ENCODE measurements at regions not wholly inside any gene's neighbourhood (a gene's known extent, or its start where the extent isn't known, plus 50 kb on each side); places are given as distances from the start of the nearest gene placed in this dataset.
"Not testable (repeated sequence)": the region's sequence is repeated elsewhere in the genome, so short reads cannot be mapped to it uniquely, and the experiment has no call there.

DNA sequence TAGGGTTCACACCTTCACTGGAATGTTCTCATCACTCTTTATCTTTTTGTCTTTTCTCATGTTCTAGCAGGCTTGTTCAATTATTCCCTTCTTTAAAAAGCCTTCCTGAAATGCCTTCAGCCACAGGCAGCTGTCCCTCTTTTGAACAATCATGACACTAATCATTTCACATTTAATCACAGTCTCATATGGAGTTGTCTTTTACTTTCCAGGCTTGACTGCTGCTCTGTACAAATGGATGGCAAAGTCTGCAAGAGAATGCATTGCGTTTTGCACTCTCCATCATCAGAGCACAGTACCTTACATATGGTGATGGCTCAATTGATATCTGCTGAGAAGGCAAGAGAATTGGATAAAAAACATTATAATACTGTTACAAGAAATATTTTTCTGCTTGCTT lies 529.8 kb downstream of the DIPK2A start:
- Histone ChIP-seq H3K27ac (ENCODE audit: low read depth, low read length) (no peak overlapping the region), H3K4me1 (ENCODE audit: control insufficient read depth, low read length) (no peaks in the 10 kb centered on the region), H3K9me2 (replicated peaks; ENCODE audit: control insufficient read depth, low read length) (no peaks in the 10 kb centered on the region), H3K27me3 (ENCODE audit: control insufficient read depth, low read length) (no peaks in the 10 kb centered on the region), H3F3A (ENCODE audit: control insufficient read depth, insufficient read depth) (no peaks in the 10 kb centered on the region), H4K20me1 (ENCODE audit: control insufficient read depth, insufficient read depth, low read depth, low read length) (no peaks in the 10 kb centered on the region), H3K4me2 (ENCODE audit: low read length) (no peak overlapping the region), H3K4me3 (ENCODE audit: low read length) (no peak overlapping the region), H3K79me2 (ENCODE audit: control insufficient read depth, low read length) (no peaks in the 10 kb centered on the region), H3K36me3 (ENCODE audit: control insufficient read depth, low read length) (no peaks in the 10 kb centered on the region), H3K9me3 (ENCODE audit: control insufficient read depth, insufficient read depth, low read length) (no peaks in the 10 kb centered on the region; the same call in 1 of the 2 replicates)
- TF ChIP-seq, protein P1, sequence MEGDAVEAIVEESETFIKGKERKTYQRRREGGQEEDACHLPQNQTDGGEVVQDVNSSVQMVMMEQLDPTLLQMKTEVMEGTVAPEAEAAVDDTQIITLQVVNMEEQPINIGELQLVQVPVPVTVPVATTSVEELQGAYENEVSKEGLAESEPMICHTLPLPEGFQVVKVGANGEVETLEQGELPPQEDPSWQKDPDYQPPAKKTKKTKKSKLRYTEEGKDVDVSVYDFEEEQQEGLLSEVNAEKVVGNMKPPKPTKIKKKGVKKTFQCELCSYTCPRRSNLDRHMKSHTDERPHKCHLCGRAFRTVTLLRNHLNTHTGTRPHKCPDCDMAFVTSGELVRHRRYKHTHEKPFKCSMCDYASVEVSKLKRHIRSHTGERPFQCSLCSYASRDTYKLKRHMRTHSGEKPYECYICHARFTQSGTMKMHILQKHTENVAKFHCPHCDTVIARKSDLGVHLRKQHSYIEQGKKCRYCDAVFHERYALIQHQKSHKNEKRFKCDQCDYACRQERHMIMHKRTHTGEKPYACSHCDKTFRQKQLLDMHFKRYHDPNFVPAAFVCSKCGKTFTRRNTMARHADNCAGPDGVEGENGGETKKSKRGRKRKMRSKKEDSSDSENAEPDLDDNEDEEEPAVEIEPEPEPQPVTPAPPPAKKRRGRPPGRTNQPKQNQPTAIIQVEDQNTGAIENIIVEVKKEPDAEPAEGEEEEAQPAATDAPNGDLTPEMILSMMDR (IDR thresholded peaks at IDR 0.05; ENCODE audit: low read depth, low read length, poor library complexity, severe bottlenecking), result no peak
- no peak for TF ChIP-seq EZH2phosphoT487 (IDR thresholded peaks at IDR 0.05; ENCODE audit: borderline replicate concordance, low read length)

GRCh38 chr3:144502402-144502801 lies 530.8 kb downstream of the DIPK2A start:
- no peaks in the 10 kb centered on the region for H3K79me2 ChIP-seq (ENCODE audit: control insufficient read depth, low read length)
- TF ChIP-seq EZH2phosphoT487 (IDR thresholded peaks at IDR 0.05; ENCODE audit: borderline replicate concordance, low read length), result no peak
- TF ChIP-seq, protein P1 (IDR thresholded peaks at IDR 0.05; ENCODE audit: low read depth, low read length, poor library complexity, severe bottlenecking), result no peak
- H3K4me3 ChIP-seq (ENCODE audit: low read length), result no peak overlapping the region
- no peaks in the 10 kb centered on the region; the same call in 1 of the 2 replicates for H3K9me3 ChIP-seq (ENCODE audit: control insufficient read depth, insufficient read depth, low read length)
- no peak overlapping the region for H3K27ac ChIP-seq (ENCODE audit: low read depth, low read length)
- H3K4me1 ChIP-seq (ENCODE audit: control insufficient read depth, low read length), result no peaks in the 10 kb centered on the region
- H3K36me3 ChIP-seq (ENCODE audit: control insufficient read depth, low read length), result no peaks in the 10 kb centered on the region
- no peaks in the 10 kb centered on the region for H3K9me2 ChIP-seq (replicated peaks; ENCODE audit: control insufficient read depth, low read length)
- H3F3A ChIP-seq (ENCODE audit: control insufficient read depth, insufficient read depth), result no peaks in the 10 kb centered on the region
- no peak overlapping the region for H3K4me2 ChIP-seq (ENCODE audit: low read length)
- no peaks in the 10 kb centered on the region for H3K27me3 ChIP-seq (ENCODE audit: control insufficient read depth, low read length)
- no peaks in the 10 kb centered on the region for H4K20me1 ChIP-seq (ENCODE audit: control insufficient read depth, insufficient read depth, low read depth, low read length)

DNA sequence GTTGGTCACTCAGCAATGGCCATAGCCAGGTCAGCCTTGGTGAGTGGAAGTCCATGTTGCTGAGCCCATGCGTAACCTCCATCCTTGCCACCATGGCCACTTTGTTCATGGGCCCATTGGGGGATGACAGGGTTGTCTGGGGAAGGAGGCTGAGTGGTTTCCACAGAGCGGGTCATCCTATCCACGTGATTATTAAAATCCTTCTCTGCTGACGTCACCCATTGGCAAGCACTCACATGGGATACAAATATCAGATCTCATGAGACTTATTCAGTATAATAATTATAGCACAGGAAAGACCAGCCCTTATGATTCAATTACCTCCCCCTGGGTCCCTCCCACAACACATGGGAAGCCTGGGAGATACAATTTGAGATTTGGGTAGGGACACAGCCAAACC lies 534.8 kb downstream of the DIPK2A start:
- not testable (repeated sequence) for H3K36me3 ChIP-seq (ENCODE audit: control insufficient read depth, low read length); H3K9me3 ChIP-seq (ENCODE audit: control insufficient read depth, insufficient read depth, low read length); H3F3A ChIP-seq (ENCODE audit: control insufficient read depth, insufficient read depth); H3K4me2 ChIP-seq (ENCODE audit: low read length); H4K20me1 ChIP-seq (ENCODE audit: control insufficient read depth, insufficient read depth, low read depth, low read length); H3K4me3 ChIP-seq (ENCODE audit: low read length); H3K4me1 ChIP-seq (ENCODE audit: control insufficient read depth, low read length); H3K79me2 ChIP-seq (ENCODE audit: control insufficient read depth, low read length); H3K9me2 ChIP-seq (replicated peaks; ENCODE audit: control insufficient read depth, low read length); H3K27ac ChIP-seq (ENCODE audit: low read depth, low read length); H3K27me3 ChIP-seq (ENCODE audit: control insufficient read depth, low read length)

GRCh38 chr3:144511346-144511745 lies 539.7 kb downstream of the DIPK2A start:
- Histone ChIP-seq H3K79me2 (ENCODE audit: control insufficient read depth, low read length) (no peaks in the 10 kb centered on the region), H4K20me1 (ENCODE audit: control insufficient read depth, insufficient read depth, low read depth, low read length) (no peaks in the 10 kb centered on the region), H3K4me1 (ENCODE audit: control insufficient read depth, low read length) (no peaks in the 10 kb centered on the region), H3K36me3 (ENCODE audit: control insufficient read depth, low read length) (no peaks in the 10 kb centered on the region), H3K9me2 (replicated peaks; ENCODE audit: control insufficient read depth, low read length) (no peaks in the 10 kb centered on the region), H3K27me3 (ENCODE audit: control insufficient read depth, low read length) (no peaks in the 10 kb centered on the region), H3K4me3 (ENCODE audit: low read length) (no peak overlapping the region), H3F3A (ENCODE audit: control insufficient read depth, insufficient read depth) (no peaks in the 10 kb centered on the region), H3K4me2 (ENCODE audit: low read length) (no peak overlapping the region), H3K27ac (ENCODE audit: low read depth, low read length) (no peak overlapping the region), H3K9me3 (ENCODE audit: control insufficient read depth, insufficient read depth, low read length) (no peaks in the 10 kb centered on the region; the same call in 1 of the 2 replicates)
- no peak for TF ChIP-seq EZH2phosphoT487 (IDR thresholded peaks at IDR 0.05; ENCODE audit: borderline replicate concordance, low read length)
- TF ChIP-seq, protein P1 (IDR thresholded peaks at IDR 0.05; ENCODE audit: low read depth, low read length, poor library complexity, severe bottlenecking), result no peak

Data from DOHH2 (cell line).